ENCODE measurements at regions not wholly inside any gene's neighbourhood (a gene's known extent, or its start where the extent isn't known, plus 50 kb on each side); places are given as distances from the start of the nearest gene placed in this dataset.

- H3K4me3 ChIP-seq (ENCODE audit: low read depth, low read length): no peak overlapping the region
- TF ChIP-seq CTCF (IDR thresholded peaks at IDR 0.05; ENCODE audit: low read depth, low read length, missing control alignments): no peak
- no peak for DNase-seq (ENCODE audit: low read depth)
- in situ Hi-C loops (cut with HindIII; ENCODE audit: low sequenced_read_pairs): no loop called here
These were observed 152.4 kb upstream of the KCTD1 start for GRCh38 chr18:26700728-26701127.

- no peak overlapping the region for H3K4me3 ChIP-seq (ENCODE audit: low read depth, low read length)
- DNase-seq (ENCODE audit: low read depth): no peak
- in situ Hi-C loops (cut with HindIII; ENCODE audit: low sequenced_read_pairs): no loop called here
- no peak for TF ChIP-seq CTCF (IDR thresholded peaks at IDR 0.05; ENCODE audit: low read depth, low read length, missing control alignments)
These were observed 151.8 kb upstream of the KCTD1 start for GRCh38 chr18:26700201-26700600.

- H3K4me3 ChIP-seq (ENCODE audit: low read depth, low read length): no peak overlapping the region
- no peak for DNase-seq (ENCODE audit: low read depth)
- no peak for TF ChIP-seq CTCF (IDR thresholded peaks at IDR 0.05; ENCODE audit: low read depth, low read length, missing control alignments)
- in situ Hi-C loops (cut with HindIII; ENCODE audit: low sequenced_read_pairs): no loop called here
These were observed 149.0 kb upstream of the KCTD1 start for GRCh38 chr18:26697186-26697884.

GRCh38 chr18:26696786-26697185 lies 148.4 kb upstream of the KCTD1 start:
- in situ Hi-C loops (cut with HindIII; ENCODE audit: low sequenced_read_pairs): no loop called here
- DNase-seq (ENCODE audit: low read depth): no peak
- H3K4me3 ChIP-seq (ENCODE audit: low read depth, low read length): no peak overlapping the region
- no peak for TF ChIP-seq CTCF (IDR thresholded peaks at IDR 0.05; ENCODE audit: low read depth, low read length, missing control alignments)

GRCh38 chr18:26696308-26696707 lies 148.0 kb upstream of the KCTD1 start:
- in situ Hi-C loops (cut with HindIII; ENCODE audit: low sequenced_read_pairs): no loop called here
- no peak for DNase-seq (ENCODE audit: low read depth)
- no peak overlapping the region for H3K4me3 ChIP-seq (ENCODE audit: low read depth, low read length)
- no peak for TF ChIP-seq CTCF (IDR thresholded peaks at IDR 0.05; ENCODE audit: low read depth, low read length, missing control alignments)

GRCh38 chr18:26689226-26689879 lies 141.0 kb upstream of the KCTD1 start:
- no peak for DNase-seq (ENCODE audit: low read depth)
- TF ChIP-seq CTCF (IDR thresholded peaks at IDR 0.05; ENCODE audit: low read depth, low read length, missing control alignments): no peak
- in situ Hi-C loops (cut with HindIII; ENCODE audit: low sequenced_read_pairs): no loop called here
- H3K4me3 ChIP-seq (ENCODE audit: low read depth, low read length): no peak overlapping the region

All from astrocyte of the cerebellum (primary cell).